NCI-H2107 treated with DMSO at 0.1 percent for 48 hours (cell line): ENCODE measurements at regions not wholly inside any gene's neighbourhood (a gene's known extent, or its start where the extent isn't known, plus 50 kb on each side); places are given as distances from the start of the nearest gene placed in this dataset.
"Not testable (repeated sequence)": the region's sequence is repeated elsewhere in the genome, so short reads cannot be mapped to it uniquely, and the experiment has no call there.

ENCODE experiments used
- DNase-seq: peaks from one replicate; lab custom pipeline; 2025; ENCODE audit not compliant: unreplicated experiment; lab: John Stamatoyannopoulos, UW

DNA sequence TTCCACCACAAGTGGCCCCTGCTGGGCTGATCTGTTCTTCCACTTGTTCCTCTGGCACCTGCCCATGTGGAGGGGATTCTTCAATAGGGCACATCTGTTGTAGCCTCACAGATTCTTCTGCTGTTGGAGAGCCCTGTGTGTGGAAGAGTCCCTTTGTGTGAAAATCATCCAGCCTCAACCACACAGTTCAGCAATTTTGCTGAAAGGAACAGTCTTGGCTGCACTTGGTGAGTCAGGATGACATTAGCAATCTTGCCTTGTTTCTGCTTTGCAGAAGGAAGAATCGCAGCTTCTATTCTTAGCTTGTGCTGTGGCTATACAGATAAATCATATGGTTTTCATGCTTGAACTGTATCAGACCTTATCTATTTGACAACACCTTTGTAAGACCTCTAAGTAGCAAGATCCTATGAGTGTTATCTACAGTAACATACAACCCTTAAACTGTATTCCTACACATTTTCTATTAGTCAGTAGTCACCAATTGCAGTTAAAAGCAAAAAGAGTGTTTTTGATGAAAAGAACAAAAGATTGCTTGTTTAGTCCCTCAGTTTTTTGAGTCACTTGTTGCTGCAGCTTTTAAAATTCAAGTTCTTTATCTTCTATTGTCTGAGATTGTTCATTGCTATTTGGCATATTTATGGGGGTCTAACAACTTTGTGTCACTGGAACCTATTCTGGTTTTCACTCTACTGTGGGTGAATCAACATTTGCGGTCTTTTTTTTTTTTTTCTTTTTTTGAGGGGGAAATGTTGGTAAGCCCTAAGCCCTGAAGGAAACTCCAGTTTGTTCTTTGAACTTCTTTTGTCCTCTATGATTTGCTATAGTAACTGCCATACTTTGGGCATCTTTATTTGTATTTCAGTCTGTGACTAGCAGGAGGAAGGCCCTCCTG, 231.6 kb downstream of the TFAP2B start:
- DNase-seq = no peak

DNA sequence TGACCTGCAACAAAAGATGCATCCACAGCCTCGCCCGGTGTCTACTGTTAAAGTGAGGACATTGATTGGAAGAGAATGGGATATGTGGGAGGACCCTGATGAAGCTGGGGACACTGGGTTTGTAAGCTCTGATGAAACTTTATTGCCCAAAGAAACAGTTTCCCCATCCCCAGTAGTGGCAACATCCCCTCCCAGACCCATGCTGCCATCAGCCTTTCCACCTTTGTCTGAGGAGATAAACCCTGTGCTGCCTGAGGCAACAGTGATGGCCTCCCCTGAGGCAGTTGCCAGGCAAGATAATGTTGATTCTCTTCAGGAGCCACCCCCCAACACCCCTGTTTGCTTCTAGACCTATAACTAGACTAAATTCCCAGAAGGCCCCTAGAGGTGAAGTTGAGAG, 234.0 kb downstream of the TFAP2B start:
- not testable (repeated sequence) for DNase-seq

DNA sequence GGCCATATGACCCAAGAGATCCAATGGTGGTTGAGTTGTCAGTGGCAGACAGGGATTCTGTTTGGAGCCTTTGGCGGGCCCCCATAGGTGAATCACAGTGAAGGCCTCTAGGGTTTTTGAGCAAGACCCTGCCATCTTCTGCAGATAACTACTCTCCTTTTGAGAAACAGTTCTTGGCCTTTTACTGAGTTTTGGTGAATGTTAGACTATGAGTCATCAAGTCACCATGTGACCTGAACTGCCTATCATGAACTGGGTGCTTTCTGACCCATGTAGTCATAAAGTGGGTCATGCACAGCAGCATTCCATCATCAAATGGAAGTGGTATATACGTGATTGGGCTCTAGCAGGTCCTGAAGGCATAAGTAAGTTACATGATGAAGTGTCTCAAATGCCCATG, 236.6 kb downstream of the TFAP2B start:
- not testable (repeated sequence) for DNase-seq

DNA sequence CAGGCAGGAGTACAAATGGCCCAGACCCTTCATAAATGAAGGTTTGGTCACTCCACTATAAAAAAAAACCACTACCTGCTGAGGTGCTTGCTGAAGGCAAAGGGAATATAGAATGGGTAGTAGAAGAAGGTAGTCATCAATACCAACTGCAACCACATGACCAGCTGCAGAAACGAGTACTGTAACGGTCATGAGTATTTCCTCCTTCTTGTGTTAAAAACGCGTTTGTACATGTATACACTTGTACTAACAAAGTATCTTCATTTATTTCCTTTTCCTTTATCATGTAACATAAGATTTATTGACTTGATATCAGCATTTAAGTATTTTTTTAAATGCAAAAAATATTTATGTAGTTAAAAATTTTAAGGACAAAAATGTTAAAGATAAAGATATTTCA, 238.6 kb downstream of the TFAP2B start:
- no peak for DNase-seq

DNA sequence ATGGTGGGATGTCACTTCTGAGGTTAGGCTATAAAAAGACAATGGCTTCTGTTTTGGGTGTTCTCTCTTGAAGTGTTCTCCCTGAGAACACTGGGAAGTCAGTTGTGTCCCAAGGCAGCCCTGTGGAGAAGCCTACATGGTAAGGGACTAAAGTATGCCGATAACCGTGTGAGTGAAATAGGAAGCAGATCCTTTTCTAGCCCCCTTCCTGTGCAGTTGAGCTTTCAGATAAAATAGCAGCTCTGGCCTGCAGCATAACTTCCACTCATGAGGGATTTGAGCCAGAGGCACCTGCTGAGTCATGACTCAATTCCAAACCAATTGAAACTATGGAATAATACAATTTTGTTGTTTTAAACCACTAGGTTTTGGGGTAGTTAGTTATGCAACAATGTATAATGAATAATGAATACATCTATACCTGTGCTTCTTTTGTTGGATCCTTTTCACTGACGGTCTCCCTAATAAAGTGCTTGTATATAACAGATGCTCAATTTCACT, 241.6 kb downstream of the TFAP2B start:
- no peak for DNase-seq

DNA sequence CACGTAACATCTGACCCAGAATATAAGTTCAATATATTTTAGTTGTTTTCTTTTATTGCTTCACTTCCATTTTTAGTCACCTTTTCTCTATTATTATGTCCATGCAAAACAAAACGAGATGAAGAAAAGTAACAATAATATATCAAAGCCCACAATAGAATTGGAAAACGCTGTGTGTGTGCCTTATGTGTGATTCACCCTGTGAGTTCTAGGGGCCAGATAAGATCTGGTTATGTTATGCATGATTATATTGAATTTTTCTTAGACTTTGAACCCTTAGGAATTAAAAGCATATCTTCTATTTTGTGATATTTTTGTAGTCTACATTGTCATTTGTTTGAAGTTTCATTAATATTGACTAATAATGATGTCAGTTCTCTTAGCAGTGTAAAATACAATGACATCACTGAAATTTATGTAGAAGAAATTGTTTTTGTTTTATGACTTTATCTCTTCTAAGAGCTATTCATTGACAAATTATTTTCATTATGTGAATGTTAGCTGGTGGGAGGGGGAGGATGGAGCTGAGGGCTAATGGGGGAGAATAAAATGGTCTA, 243.6 kb downstream of the TFAP2B start:
- DNase-seq = no peak

DNA sequence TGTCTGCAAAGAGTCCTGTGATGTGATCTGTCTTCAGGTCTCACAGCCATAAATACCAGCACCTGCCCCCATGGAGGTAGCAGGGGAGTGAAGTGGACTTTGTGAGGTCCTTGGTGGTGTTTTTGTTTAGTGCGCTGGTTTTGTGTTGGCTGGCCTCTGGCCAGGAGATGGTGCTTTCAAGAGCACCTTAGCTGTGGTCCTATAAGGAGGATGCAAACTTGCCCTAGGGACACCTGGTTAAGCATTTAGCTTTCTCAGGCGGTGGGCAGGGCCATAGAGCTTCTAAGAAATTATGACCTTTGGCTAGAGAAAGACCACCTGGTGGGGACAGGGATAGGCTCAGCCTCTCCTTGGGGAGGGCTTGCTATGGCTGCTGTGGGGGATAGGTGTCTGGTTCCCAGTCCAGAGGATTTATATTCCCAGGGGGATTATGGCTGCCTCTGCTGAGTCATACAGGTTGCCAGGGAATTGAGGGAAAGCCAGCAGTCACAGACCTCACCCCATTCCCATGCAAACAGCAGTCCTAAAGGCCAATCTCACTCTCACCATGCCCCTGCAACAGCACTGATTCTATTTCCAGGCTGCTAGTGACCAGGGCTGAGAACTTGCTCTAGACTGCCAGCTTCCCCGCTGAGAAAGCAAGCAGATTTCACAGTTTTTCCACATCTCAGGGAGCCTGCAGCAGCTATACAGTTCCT, 259.3 kb downstream of the TFAP2B start:
- peak; percentile 31 for DNase-seq

DNA sequence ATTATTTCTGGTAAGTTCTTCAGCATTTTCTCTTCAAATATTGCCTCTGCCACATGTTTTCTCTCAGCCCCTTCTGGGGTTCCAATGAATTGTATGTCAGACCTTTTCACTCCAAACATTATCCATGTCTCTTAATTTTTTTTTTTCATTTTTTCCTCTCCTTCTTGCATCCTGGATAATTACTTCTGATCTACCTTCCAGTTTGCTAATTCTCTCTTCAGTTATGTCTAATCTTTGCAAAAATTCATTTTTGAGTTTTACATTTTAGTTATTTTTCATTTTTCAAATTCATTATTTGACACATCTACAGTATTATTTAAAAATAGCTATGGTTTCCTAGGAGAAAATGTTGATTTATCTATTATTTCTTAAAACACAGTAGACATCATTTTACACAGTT, 271.7 kb downstream of the TFAP2B start:
- no peak for DNase-seq

DNA sequence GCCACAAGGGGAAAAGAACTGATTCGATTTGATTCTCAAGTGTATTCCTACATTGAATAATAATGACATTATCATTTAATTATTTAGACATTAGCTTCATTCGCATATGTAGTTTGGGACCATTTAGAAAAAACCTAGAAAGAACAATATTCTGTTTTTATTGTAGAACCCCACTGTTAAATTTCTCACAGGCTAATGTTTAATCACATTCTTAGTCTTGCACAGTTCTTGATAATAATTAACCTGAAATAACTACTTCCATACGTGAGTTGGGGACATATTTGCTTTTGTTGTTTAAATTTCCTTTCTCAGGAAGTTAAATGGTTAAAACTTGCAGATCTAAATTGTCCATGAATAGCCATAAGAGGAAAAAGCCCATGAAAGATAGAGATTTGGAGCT, 275.2 kb downstream of the TFAP2B start:
- no peak for DNase-seq

DNA sequence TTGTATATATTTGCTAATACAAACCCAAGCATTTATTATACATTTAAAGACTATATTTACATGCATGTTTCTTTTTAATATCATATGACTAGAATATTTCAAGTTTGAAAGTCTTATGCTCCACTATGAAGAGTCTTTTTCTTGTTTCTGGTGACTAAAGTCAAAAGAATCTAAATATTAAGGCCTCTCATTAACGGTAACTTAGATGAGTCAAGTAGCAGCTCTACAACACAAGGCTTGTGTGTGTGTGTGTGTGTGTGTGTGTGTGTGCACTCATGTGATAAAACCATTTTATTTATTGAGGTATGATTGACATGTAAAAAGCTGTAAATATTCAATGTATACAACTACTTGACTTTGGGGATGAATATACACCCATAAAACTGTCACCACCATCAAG, 275.6 kb downstream of the TFAP2B start:
- no peak for DNase-seq

DNA sequence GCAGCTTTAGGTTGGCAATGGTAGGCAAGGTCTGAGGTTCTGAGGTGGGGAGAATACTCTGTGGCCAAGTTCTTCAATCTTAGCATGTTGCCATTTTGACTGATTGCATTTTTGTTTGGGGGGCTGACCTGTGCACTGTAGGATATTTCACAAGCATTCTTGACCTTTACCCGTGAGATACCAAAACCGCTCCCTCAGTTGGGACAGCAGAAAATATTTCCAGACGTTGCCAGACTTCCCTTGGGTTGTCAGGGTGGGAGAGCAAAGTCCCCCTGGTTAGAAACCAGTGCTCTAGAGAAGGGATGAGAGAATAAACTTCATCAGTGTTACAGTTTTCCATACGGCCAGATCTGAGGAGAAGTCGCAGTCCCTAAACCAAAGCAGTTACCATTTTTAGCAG, 279.6 kb downstream of the TFAP2B start:
- no peak for DNase-seq

DNA sequence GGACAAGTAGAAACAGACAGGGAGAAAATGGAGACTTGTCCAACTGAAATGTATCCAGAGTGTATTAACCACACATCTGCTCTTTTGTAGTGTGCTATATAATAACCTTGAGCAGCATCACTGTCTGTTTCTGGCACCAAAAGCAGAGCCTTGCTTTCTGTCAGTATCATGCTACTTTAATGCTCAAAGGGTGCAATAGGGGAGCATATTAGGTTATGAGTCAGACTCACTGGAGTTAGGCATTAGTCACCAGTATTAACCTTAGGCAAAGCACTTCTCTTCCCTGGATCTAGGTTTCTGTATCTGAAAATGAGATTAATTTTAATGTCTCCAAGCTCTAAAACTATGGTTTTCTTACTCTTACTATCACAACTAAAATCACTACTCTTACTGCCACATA, 280.1 kb downstream of the TFAP2B start:
- no peak for DNase-seq

DNA sequence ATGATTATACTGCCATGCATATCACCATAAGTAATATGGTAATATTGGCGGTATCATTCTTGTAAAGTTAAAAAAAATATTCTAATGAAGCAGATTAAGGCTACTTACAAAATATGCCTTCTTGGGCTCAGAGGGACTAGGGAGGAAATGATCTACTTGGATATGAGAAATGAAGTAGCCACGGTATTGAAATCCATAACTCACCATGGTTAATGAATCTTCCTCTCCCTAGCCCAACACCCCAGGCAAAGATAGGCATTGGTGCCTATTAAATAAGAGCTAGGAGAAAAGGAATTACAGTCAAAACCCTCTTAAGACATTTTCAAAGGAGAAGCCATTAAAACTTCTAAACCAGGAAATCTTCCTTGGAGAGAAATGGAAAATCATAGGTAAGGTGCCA, 280.5 kb downstream of the TFAP2B start:
- no peak for DNase-seq

DNA sequence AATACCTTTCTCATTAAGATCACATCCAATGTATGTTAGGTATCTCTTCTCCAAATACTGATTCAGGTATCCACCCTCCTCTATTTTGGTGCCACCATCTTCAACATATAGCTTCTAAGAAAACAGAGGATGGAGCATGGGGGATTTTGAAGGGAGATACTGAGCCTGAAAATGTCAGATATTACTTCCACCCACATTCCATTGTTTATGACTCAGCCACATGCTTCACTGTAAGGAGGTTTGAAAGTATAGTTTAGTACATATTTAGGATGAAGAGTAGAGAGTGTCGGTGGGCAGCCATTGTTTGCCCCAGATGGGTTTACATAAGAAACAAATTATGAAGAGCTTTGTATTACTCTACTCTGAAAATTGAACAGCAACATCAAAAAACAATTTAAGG, 286.7 kb downstream of the TFAP2B start:
- DNase-seq = no peak

DNA sequence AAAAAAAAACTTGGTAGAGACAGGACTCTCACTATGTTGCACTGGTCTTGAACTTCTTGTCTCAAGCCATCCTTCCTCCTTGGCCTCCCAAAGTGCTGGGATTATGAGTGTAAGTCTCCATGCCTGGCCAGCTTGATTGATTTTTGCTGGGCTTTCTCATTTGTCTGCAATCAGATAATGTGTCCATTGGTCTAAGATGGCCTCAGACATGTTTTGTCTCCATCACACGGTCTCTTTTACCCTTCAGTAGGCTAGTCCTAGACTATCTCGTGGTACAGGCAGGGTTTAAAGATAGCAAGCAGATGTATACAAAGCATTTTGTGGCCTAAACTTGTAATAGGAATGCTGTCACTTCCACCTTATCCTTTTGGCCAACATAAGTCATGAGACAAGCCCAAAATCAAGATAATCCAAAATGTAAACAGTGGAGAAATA, 289.1 kb downstream of the TFAP2B start:
- no peak for DNase-seq

DNA sequence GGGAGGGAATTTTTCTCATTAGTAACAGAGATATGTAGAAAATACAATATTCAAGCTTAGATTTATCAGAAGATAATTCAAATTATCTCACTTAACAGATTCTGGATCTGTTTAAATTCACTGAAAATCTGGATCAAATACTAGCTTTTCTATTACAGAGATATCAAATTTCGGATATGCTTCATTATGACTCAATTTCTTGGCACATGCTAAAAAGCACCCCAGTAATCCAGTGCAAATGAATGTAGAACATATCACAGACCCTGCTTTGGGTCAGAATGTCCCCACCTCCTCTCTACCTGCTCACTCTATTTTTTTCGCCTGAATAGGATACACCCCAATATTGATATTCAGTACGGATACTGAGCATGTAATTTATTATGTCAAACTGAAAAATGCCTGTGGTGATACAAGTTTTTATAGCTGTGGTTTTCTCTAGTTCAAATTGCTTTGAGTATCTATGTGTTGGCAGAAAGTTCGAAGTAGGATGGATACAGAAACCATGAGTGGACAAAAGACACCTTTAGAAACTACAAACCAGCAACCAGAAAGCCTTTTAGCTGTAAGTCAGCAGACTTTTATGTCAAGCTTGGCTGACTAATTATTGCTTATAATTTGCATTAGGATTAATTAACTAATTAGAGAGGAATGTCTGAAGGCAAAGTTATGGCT, 290.0 kb downstream of the TFAP2B start:
- DNase-seq = no peak

DNA sequence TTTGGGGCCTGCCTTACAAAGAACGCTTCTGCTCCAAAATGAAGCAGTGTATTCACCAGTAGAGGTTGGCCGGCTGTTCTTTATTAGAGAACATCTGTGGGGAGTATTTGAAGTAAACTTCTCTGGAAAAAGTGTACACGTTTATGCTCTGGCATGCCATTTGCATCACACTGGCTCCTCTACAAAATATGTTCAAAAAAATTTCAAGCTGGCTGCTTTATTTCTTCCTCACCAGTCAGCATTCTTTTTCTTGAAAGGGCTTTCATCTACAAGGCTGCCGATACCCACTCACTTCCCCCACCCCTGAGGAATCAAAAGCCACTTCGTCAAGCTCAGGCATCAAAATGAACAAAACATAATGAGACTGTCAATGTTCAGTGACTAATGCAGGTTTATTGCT, 294.1 kb downstream of the TFAP2B start:
- DNase-seq = no peak

DNA sequence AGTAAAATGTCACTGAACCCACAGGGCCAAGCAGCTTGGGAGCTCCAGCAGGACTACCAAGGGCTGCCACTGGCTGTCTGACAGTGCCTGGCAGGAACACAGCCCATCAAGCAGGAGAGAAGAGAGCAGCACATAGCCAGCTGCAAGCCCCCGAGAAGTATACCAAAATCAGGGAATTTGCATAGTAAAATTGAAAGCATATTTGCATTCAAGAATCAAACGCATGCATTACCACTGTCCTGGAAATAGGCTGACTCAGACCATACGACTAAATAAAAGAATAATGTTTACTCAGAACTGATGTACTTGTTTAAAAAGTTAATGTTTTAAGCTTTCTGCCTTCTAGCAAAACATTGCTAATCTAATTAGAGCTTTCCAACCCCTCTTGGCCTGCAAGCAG, 298.1 kb downstream of the TFAP2B start:
- no peak for DNase-seq

DNA sequence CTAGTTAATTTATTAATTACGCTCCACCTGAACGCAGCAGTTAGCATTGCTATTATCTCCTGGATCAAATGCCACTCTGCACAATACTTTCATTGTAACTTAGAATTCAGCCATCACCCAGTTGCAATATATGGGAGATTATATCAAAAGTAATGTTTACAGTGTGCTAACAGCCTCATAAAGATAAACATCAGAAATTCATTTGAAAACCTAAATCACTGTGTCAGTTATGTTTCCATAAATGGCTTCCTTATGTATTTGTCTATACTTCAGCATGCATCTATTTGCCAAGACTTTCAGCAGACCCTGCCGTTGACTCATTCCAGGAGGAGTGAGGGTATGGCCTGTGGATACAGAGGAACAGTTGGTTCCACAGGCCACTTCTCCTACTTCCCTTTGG, 300.1 kb downstream of the TFAP2B start:
- no peak for DNase-seq

DNA sequence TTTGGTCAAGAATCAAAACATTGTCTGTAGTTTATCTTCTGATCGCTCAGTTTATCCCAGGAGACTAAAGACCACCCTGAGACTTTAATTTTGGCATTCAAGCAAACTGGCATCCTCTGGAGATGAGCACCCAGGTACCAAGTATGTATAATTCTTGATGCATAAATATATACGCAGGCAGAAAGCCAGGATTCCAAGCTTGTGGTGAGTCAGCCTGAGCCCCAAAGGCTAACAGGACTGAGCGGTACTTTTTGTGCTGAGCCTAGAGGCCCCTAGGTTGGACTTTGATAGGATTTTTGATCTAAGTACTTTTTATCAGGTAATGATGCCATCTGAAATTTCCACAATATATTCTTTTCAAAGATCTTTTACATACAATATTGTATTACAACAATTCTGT, 301.3 kb downstream of the TFAP2B start:
- no peak for DNase-seq

DNA sequence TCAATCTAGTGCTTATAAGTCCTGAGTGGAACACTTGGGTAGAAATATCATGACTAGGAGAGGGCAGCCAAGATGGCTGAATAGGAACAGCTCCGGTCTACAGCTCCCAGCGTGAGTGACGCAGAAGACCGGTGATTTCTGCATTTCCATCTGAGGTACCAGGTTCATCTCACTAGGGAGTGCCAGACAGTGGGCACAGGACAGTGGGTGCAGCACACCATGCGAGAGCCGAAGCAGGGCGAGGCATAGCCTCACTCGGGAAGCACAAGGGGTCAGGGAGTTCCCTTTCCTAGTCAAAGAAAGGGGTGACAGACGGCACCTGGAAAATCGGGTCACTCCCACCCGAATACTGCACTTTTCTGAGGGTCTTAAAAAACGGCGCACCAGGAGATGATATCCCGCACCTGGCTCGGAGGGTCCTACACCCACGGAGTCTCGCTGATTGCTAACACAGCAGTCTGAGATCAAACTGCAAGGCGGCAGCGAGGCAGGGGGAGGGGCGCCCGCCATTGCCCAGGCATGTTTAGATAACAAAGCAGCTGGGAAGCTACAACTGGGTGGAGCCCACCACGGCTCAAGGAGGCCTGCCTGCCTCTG, 302.8 kb downstream of the TFAP2B start:
- not testable (repeated sequence) for DNase-seq
